Trophoblast cell (in vitro differentiated cells and primary cell): ENCODE measurements at regions not wholly inside any gene's neighbourhood (a gene's known extent, or its start where the extent isn't known, plus 50 kb on each side); places are given as distances from the start of the nearest gene placed in this dataset.

Experiments used
- DNase-seq, 2 donors: peaks; one replicate each; pipeline ENCODE4 v3.0.0-alpha.2; 2016
- H2AFZ ChIP-seq: 2 replicates; pipeline ENCODE4 v1.6.1; 2013; ENCODE audit warnings: low read length, moderate library complexity, mild to moderate bottlenecking; ENCODE audit not compliant: insufficient read depth, poor library complexity
- H2AK5ac ChIP-seq: 2 replicates; pipeline ENCODE4 v1.6.1; 2013; ENCODE audit warnings: mild to moderate bottlenecking, low read length
- H2BK120ac ChIP-seq: 2 replicates; pipeline ENCODE4 v1.6.1; 2013; ENCODE audit warnings: low read length, mild to moderate bottlenecking, moderate library complexity; ENCODE audit not compliant: insufficient read depth, poor library complexity
- H2BK12ac ChIP-seq: 2 replicates; pipeline ENCODE4 v1.6.1; 2013; ENCODE audit warnings: mild to moderate bottlenecking, low read length, moderate library complexity
- H2BK5ac ChIP-seq: 2 replicates; pipeline ENCODE4 v1.6.1; 2013; ENCODE audit warnings: low read length, low read depth, moderate library complexity, mild to moderate bottlenecking; ENCODE audit not compliant: poor library complexity
- H3K14ac ChIP-seq: 2 replicates; pipeline ENCODE4 v1.6.1; 2013; ENCODE audit warnings: mild to moderate bottlenecking, low read length
- H3K18ac ChIP-seq: 2 replicates; pipeline ENCODE4 v1.6.1; 2013; ENCODE audit warnings: mild to moderate bottlenecking, low read length
- H3K23ac ChIP-seq: 2 replicates; pipeline ENCODE4 v1.6.1; 2013; ENCODE audit warnings: low read length
- H3K27ac ChIP-seq: 2 replicates; pipeline ENCODE4 v1.5.1; 2013; ENCODE audit warnings: low read depth, mild to moderate bottlenecking, inconsistent platforms, low read length, moderate library complexity
- H3K27me3 ChIP-seq: 2 replicates; pipeline ENCODE4 v1.6.1; 2013; ENCODE audit warnings: inconsistent platforms, mild to moderate bottlenecking, low read length, moderate library complexity; ENCODE audit not compliant: insufficient read depth
- H3K36me3 ChIP-seq, 2 experiments: 1 replicate in 1 of 2; 2 replicates in 1 of 2; pipeline ENCODE4 v1.6.1; 2013; ENCODE audit warnings: low read length in 2 of 2, mild to moderate bottlenecking in 2 of 2, moderate library complexity in 1 of 2; ENCODE audit not compliant: insufficient read depth in 2 of 2, control insufficient read depth in 1 of 2
- H3K4ac ChIP-seq: 2 replicates; pipeline ENCODE4 v1.6.1; 2013; ENCODE audit warnings: low read depth, mild to moderate bottlenecking, low read length, moderate library complexity
- H3K4me1 ChIP-seq, 2 experiments: 1 replicate in 1 of 2; 2 replicates in 1 of 2; pipeline ENCODE4 v1.6.1; 2013; ENCODE audit warnings: low read length in 2 of 2, mild to moderate bottlenecking in 2 of 2, moderate library complexity in 1 of 2; ENCODE audit not compliant: insufficient read depth in 2 of 2, control insufficient read depth in 1 of 2
- H3K4me2 ChIP-seq: 2 replicates; pipeline ENCODE4 v1.6.1; 2013; ENCODE audit warnings: inconsistent platforms, mild to moderate bottlenecking, low read length, moderate library complexity
- H3K4me3 ChIP-seq: 2 replicates; pipeline ENCODE4 v1.5.1; 2013; ENCODE audit warnings: mild to moderate bottlenecking, low read depth, low read length, inconsistent platforms
- H3K79me1 ChIP-seq: one replicate; pipeline ENCODE4 v1.6.1; 2013; ENCODE audit warnings: low read length
- H3K79me2 ChIP-seq: 2 replicates; pipeline ENCODE4 v1.6.1; 2013; ENCODE audit warnings: low read length, mild to moderate bottlenecking; ENCODE audit not compliant: control insufficient read depth, insufficient read depth, poor library complexity
- H3K9ac ChIP-seq: 2 replicates; pipeline ENCODE4 v1.6.1; 2013; ENCODE audit warnings: mild to moderate bottlenecking, low read length
- H3K9me3 ChIP-seq: 2 replicates; pipeline ENCODE4 v1.6.1; 2013; ENCODE audit warnings: low read depth, mild to moderate bottlenecking, control low read depth, inconsistent platforms, low read length; ENCODE audit not compliant: insufficient read depth
- H4K12ac ChIP-seq: 2 replicates; pipeline ENCODE4 v1.6.1; 2013; ENCODE audit warnings: low read depth, mild to moderate bottlenecking, low read length, moderate library complexity
- H4K8ac ChIP-seq: 2 replicates; pipeline ENCODE4 v1.6.1; 2013; ENCODE audit warnings: low read depth, mild to moderate bottlenecking, low read length, moderate library complexity
- H4K91ac ChIP-seq: one replicate; pipeline ENCODE4 v1.6.1; 2013; ENCODE audit warnings: low read depth, mild to moderate bottlenecking, low read length, moderate library complexity
- WGBS: extraction: QIAGEN DNeasy Blood & Tissue Kit; methylation state at CpG from one replicate; pipeline ENCODE4 v1.1.7; 2013; ENCODE audit warnings: missing lambda C conversion rate; ENCODE audit not compliant: insufficient read length, insufficient coverage; ENCODE audit errors: extremely low coverage; 5-methylcytosine and 5-hydroxymethylcytosine counted together

GRCh38 chr1:239225396-239225795 is 161.0 kb upstream of the CHRM3 start:
- no peak overlapping the region for H3K18ac ChIP-seq
- H3K79me1 ChIP-seq, result no peaks in the 10 kb centered on the region
- no peaks in the 10 kb centered on the region for H3K27me3 ChIP-seq
- H2AFZ ChIP-seq, result no peak overlapping the region
- no peak overlapping the region for H3K4ac ChIP-seq
- H3K14ac ChIP-seq, result no peak overlapping the region
- no peak overlapping the region for H2BK120ac ChIP-seq
- DNase-seq, result no peak
- H4K12ac ChIP-seq, result no peak overlapping the region
- no peak overlapping the region for H3K4me3 ChIP-seq
- no peak overlapping the region for H3K9ac ChIP-seq
- no peaks in the 10 kb centered on the region for H3K79me2 ChIP-seq
- no peak overlapping the region for H2BK5ac ChIP-seq
- no peak overlapping the region for H4K91ac ChIP-seq
- H4K8ac ChIP-seq, result no peak overlapping the region
- no peak overlapping the region for H2AK5ac ChIP-seq
- no CpG with 5 or more reads among the region's 2 CpGs for WGBS
- no peak overlapping the region for H3K4me2 ChIP-seq
- H3K27ac ChIP-seq, result no peak overlapping the region
- no peak overlapping the region for H3K23ac ChIP-seq
- no peak overlapping the region for H2BK12ac ChIP-seq
- no peaks in the 10 kb centered on the region for H3K4me1 ChIP-seq
- H3K9me3 ChIP-seq, result peaks cover 4% of the 10 kb centered on the region
- H3K36me3 ChIP-seq, result no peaks in the 10 kb centered on the region

GRCh38 chr1:239224100-239224499 is 162.3 kb upstream of the CHRM3 start:
- Histone ChIP-seq H3K36me3 (no peaks in the 10 kb centered on the region), H3K9ac (no peak overlapping the region), H4K12ac (no peak overlapping the region), H3K4ac (no peak overlapping the region), H3K4me2 (no peak overlapping the region), H4K91ac (no peak overlapping the region), H3K14ac (no peak overlapping the region), H3K4me1 (no peaks in the 10 kb centered on the region), H2BK12ac (no peak overlapping the region), H3K4me3 (no peak overlapping the region), H3K27me3 (no peaks in the 10 kb centered on the region), H2AFZ (no peak overlapping the region), H3K79me1 (no peaks in the 10 kb centered on the region), H3K9me3 (peaks cover 4% of the 10 kb centered on the region), H2AK5ac (no peak overlapping the region), H3K23ac (no peak overlapping the region), H3K79me2 (no peaks in the 10 kb centered on the region), H2BK5ac (no peak overlapping the region), H4K8ac (no peak overlapping the region), H3K27ac (no peak overlapping the region), H3K18ac (no peak overlapping the region), H2BK120ac (no peak overlapping the region)
- no CpG with 5 or more reads among the region's 2 CpGs for WGBS
- DNase-seq, result no peak

GRCh38 chr1:239222999-239223398 is 163.4 kb upstream of the CHRM3 start:
- Histone ChIP-seq H4K8ac (no peak overlapping the region), H3K18ac (no peak overlapping the region), H3K9ac (no peak overlapping the region), H3K14ac (no peak overlapping the region), H3K27me3 (no peaks in the 10 kb centered on the region), H3K79me1 (no peaks in the 10 kb centered on the region), H4K91ac (no peak overlapping the region), H3K23ac (no peak overlapping the region), H3K36me3 (no peaks in the 10 kb centered on the region), H2BK5ac (no peak overlapping the region), H3K9me3 (peaks cover 4% of the 10 kb centered on the region), H2AFZ (no peak overlapping the region), H4K12ac (no peak overlapping the region), H3K4me1 (no peaks in the 10 kb centered on the region), H2BK120ac (no peak overlapping the region), H3K4me3 (no peak overlapping the region), H2BK12ac (no peak overlapping the region), H3K4ac (no peak overlapping the region), H3K4me2 (no peak overlapping the region), H2AK5ac (no peak overlapping the region), H3K79me2 (no peaks in the 10 kb centered on the region), H3K27ac (no peak overlapping the region)
- no CpG with 5 or more reads among the region's 1 CpG for WGBS
- DNase-seq, result no peak

GRCh38 chr1:239221656-239222055 is 164.7 kb upstream of the CHRM3 start:
- Histone ChIP-seq H3K9me3 (peaks cover 2% of the 10 kb centered on the region), H3K4me3 (no peak overlapping the region), H3K79me2 (no peaks in the 10 kb centered on the region), H4K12ac (no peak overlapping the region), H3K18ac (no peak overlapping the region), H3K27me3 (no peaks in the 10 kb centered on the region), H3K27ac (no peak overlapping the region), H2BK120ac (no peak overlapping the region), H3K14ac (no peak overlapping the region), H3K79me1 (no peaks in the 10 kb centered on the region), H2AFZ (no peak overlapping the region), H2AK5ac (no peak overlapping the region), H3K4ac (no peak overlapping the region), H2BK5ac (no peak overlapping the region), H3K23ac (no peak overlapping the region), H3K4me2 (no peak overlapping the region), H3K4me1 (no peaks in the 10 kb centered on the region), H4K91ac (no peak overlapping the region), H3K36me3 (no peaks in the 10 kb centered on the region), H4K8ac (no peak overlapping the region), H3K9ac (no peak overlapping the region), H2BK12ac (no peak overlapping the region)
- WGBS, result no CpG with 5 or more reads among the region's 2 CpGs
- DNase-seq, result no peak
